22Rv1 (cell line): ENCODE measurements at regions not wholly inside any gene's neighbourhood (a gene's known extent, or its start where the extent isn't known, plus 50 kb on each side); places are given as distances from the start of the nearest gene placed in this dataset.

Experiments
- CTCF ChIP-seq: fragments of 450-650 bp; IDR thresholded peaks from 2 replicates; pipeline ENCODE4 v1.5.1; 2017; ENCODE audit warnings: mild to moderate bottlenecking
- ZFX ChIP-seq: fragments of 450-650 bp; IDR thresholded peaks from 2 replicates; pipeline ENCODE4 v1.6.1; 2017; ENCODE audit warnings: antibody characterized with exemption, borderline replicate concordance

- TF ChIP-seq CTCF (no peak), ZFX (no peak)
These were observed 1610.2 kb downstream of the SLITRK5 start for GRCh38 chr13:89281331-89281730.
